ENCODE measurements at regions not wholly inside any gene's neighbourhood (a gene's known extent, or its start where the extent isn't known, plus 50 kb on each side); places are given as distances from the start of the nearest gene placed in this dataset.

GRCh38 chr10:128880159-128880725 lies 586.8 kb upstream of the MGMT start:
- DNase-seq (ENCODE audit: low read depth) = no peak

DNA sequence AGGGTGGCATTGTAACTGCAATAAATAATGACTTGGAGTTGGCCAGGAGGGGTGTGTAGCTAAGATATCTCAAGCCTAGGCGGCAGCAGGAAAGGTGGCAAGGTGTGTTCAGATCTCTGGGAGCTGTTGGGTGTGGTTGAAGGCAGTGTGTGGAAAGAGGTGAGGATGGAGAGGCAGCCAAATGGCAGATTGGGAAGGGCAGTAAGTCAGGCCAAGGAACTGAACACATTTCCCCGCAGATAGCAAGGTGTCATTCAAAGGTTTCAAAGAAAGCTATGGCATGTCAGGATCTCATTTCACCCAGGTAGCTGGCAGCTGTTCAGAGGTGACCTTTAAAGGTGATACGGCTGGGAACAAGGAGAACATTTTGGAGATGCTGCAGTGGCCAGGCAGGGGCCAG lies 586.0 kb upstream of the MGMT start:
- no peak for DNase-seq (ENCODE audit: low read depth)
- no peak overlapping the region for H3K4me3 ChIP-seq (ENCODE audit: low read depth, low read length)
- TF ChIP-seq, protein P1, sequence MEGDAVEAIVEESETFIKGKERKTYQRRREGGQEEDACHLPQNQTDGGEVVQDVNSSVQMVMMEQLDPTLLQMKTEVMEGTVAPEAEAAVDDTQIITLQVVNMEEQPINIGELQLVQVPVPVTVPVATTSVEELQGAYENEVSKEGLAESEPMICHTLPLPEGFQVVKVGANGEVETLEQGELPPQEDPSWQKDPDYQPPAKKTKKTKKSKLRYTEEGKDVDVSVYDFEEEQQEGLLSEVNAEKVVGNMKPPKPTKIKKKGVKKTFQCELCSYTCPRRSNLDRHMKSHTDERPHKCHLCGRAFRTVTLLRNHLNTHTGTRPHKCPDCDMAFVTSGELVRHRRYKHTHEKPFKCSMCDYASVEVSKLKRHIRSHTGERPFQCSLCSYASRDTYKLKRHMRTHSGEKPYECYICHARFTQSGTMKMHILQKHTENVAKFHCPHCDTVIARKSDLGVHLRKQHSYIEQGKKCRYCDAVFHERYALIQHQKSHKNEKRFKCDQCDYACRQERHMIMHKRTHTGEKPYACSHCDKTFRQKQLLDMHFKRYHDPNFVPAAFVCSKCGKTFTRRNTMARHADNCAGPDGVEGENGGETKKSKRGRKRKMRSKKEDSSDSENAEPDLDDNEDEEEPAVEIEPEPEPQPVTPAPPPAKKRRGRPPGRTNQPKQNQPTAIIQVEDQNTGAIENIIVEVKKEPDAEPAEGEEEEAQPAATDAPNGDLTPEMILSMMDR (conservative IDR thresholded peaks at IDR 0.05; ENCODE audit: low read depth, low read length) = no peak

More at GRCh38 chr10:128880159-128880725, 586.8 kb upstream of the MGMT start:
- TF ChIP-seq, protein P1 (conservative IDR thresholded peaks at IDR 0.05; ENCODE audit: low read depth, low read length) = no peak
- H3K4me3 ChIP-seq (ENCODE audit: low read depth, low read length) = no peak overlapping the region

GRCh38 chr10:128883231-128884032 lies 583.6 kb upstream of the MGMT start:
- no peak overlapping the region for H3K4me3 ChIP-seq (ENCODE audit: low read depth, low read length)
- DNase-seq (ENCODE audit: low read depth) = no peak
- TF ChIP-seq, protein P1 (conservative IDR thresholded peaks at IDR 0.05; ENCODE audit: low read depth, low read length) = no peak

GRCh38 chr10:128884033-128884425 lies 583.0 kb upstream of the MGMT start:
- TF ChIP-seq, protein P1 (conservative IDR thresholded peaks at IDR 0.05; ENCODE audit: low read depth, low read length) = no peak
- no peak for DNase-seq (ENCODE audit: low read depth)
- H3K4me3 ChIP-seq (ENCODE audit: low read depth, low read length) = no peak overlapping the region

- no peak overlapping the region for H3K4me3 ChIP-seq (ENCODE audit: low read depth, low read length)
- TF ChIP-seq, protein P1 (conservative IDR thresholded peaks at IDR 0.05; ENCODE audit: low read depth, low read length) = no peak
- no peak for DNase-seq (ENCODE audit: low read depth)
Measured at GRCh38 chr10:128884496-128885072, 582.5 kb upstream of the MGMT start.

- no peak for DNase-seq (ENCODE audit: low read depth)
- TF ChIP-seq, protein P1 (conservative IDR thresholded peaks at IDR 0.05; ENCODE audit: low read depth, low read length) = no peak
- no peak overlapping the region for H3K4me3 ChIP-seq (ENCODE audit: low read depth, low read length)
Measured at GRCh38 chr10:128885573-128886555, 581.2 kb upstream of the MGMT start.
